Hepatocyte (in vitro differentiated cells): ENCODE measurements at regions not wholly inside any gene's neighbourhood (a gene's known extent, or its start where the extent isn't known, plus 50 kb on each side); places are given as distances from the start of the nearest gene placed in this dataset.

Experiments used
- CTCF ChIP-seq: fragments of 200-600 bp; sonication (generic); IDR thresholded peaks from 2 replicates; pipeline ENCODE4 v1.5.1; 2016; ENCODE audit warnings: antibody characterized with exemption, mild to moderate bottlenecking; ENCODE audit not compliant: poor library complexity
- EZH2 ChIP-seq: fragments of 200-600 bp; sonication (generic); IDR thresholded peaks from 2 replicates; pipeline ENCODE4 v1.6.1; 2016; ENCODE audit warnings: antibody characterized with exemption, mild to moderate bottlenecking, borderline replicate concordance

DNA sequence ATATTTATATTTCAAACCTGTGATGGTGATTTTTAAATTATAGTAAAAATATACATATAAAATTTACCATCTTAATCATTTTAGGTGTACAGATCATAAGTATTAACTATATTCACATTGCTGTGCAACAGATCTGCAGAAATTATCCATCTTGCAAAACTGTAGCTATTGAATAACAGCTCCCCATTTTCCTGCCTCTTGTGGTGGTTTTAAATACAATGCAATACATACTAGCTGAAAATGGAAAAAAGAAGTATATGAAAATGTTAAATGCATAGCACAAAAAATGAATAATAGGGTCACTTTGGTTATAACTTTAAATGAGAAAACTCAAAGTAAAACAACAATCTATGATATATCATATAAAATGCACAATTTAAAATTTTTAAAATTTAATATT, 130.9 kb upstream of the VPREB1 start:
- no peak for TF ChIP-seq CTCF
- TF ChIP-seq EZH2 = no peak
